ENCODE measurements at regions not wholly inside any gene's neighbourhood (a gene's known extent, or its start where the extent isn't known, plus 50 kb on each side); places are given as distances from the start of the nearest gene placed in this dataset.
A peak's percentile ranks its signal among the peaks of the same experiment; 100 is the strongest.

GRCh38 chr14:43249591-43249990, 1257.5 kb downstream of the FSCB start:
- no peak for DNase-seq

- no peak for DNase-seq
These were observed 1258.0 kb downstream of the FSCB start for GRCh38 chr14:43249116-43249515.

GRCh38 chr14:43247877-43248276, 1259.2 kb downstream of the FSCB start:
- no peak for DNase-seq

- no peak for DNase-seq
These were observed 1262.9 kb downstream of the FSCB start for GRCh38 chr14:43244142-43244625.

GRCh38 chr14:43243168-43243567, 1263.9 kb downstream of the FSCB start:
- DNase-seq: no peak

- no peak for DNase-seq
These were observed 1274.8 kb downstream of the FSCB start for GRCh38 chr14:43232261-43232660.

- DNase-seq: no peak
These were observed 1291.6 kb downstream of the FSCB start for GRCh38 chr14:43215524-43215923.

GRCh38 chr14:43207189-43207588, 1299.9 kb downstream of the FSCB start:
- no peak for DNase-seq

GRCh38 chr14:43204816-43205215, 1302.3 kb downstream of the FSCB start:
- DNase-seq: no peak

- DNase-seq: no peak
These were observed 1306.6 kb downstream of the FSCB start for GRCh38 chr14:43200519-43200918.

- DNase-seq: no peak
These were observed 1308.6 kb downstream of the FSCB start for GRCh38 chr14:43198465-43198864.

GRCh38 chr14:43184540-43184939, 1322.5 kb downstream of the FSCB start:
- no peak for DNase-seq

- DNase-seq: no peak
These were observed 1323.2 kb downstream of the FSCB start for GRCh38 chr14:43183916-43184315.

- no peak for DNase-seq
These were observed 1331.2 kb downstream of the FSCB start for GRCh38 chr14:43175896-43176295.

GRCh38 chr14:43172899-43173548, 1334.1 kb downstream of the FSCB start:
- no peak for DNase-seq

GRCh38 chr14:43169722-43170121, 1337.4 kb downstream of the FSCB start:
- no peak for DNase-seq

- DNase-seq: no peak
These were observed 1338.6 kb downstream of the FSCB start for GRCh38 chr14:43168371-43168925.

- peak; percentile 44 for DNase-seq
These were observed 1340.9 kb downstream of the FSCB start for GRCh38 chr14:43166163-43166562.

- no peak for DNase-seq
These were observed 1341.4 kb downstream of the FSCB start for GRCh38 chr14:43165651-43166050.

- DNase-seq: peak; percentile 32
These were observed 1345.6 kb downstream of the FSCB start for GRCh38 chr14:43161477-43161876.

GRCh38 chr14:43157661-43158060, 1349.4 kb downstream of the FSCB start:
- DNase-seq: no peak

- DNase-seq: no peak
These were observed 1351.2 kb downstream of the FSCB start for GRCh38 chr14:43155924-43156323.

GRCh38 chr14:43155258-43155657, 1351.8 kb downstream of the FSCB start:
- no peak for DNase-seq

- DNase-seq: no peak
These were observed 1359.6 kb downstream of the FSCB start for GRCh38 chr14:43147485-43147884.

- DNase-seq: no peak
These were observed 1361.7 kb downstream of the FSCB start for GRCh38 chr14:43145361-43145760.

All from MV-4-11 (cell line).